Karpas-422 (cell line): ENCODE measurements at regions not wholly inside any gene's neighbourhood (a gene's known extent, or its start where the extent isn't known, plus 50 kb on each side); places are given as distances from the start of the nearest gene placed in this dataset.

Experiments used
- DNase-seq: peaks from one replicate; pipeline ENCODE4 v3.0.0-alpha.2; 2015
- H2AFZ ChIP-seq: fragments of 200-600 bp; sonication (generic); 2 replicates; pipeline ENCODE4 v1.6.1; 2014; ENCODE audit warnings: antibody characterized with exemption, low read length, mixed read lengths
- H3K27ac ChIP-seq: fragments of 200-600 bp; sonication (generic); 2 replicates; pipeline ENCODE4 v1.5.1; 2014; ENCODE audit warnings: mild to moderate bottlenecking, low read length, moderate library complexity
- H3K27me3 ChIP-seq: fragments of 200-600 bp; sonication (generic); 2 replicates; pipeline ENCODE4 v1.6.1; 2014; ENCODE audit warnings: low read length, mixed read lengths
- H3K36me3 ChIP-seq: fragments of 200-600 bp; sonication (generic); 2 replicates; pipeline ENCODE4 v1.6.1; 2014; ENCODE audit warnings: low read length, mixed read lengths; ENCODE audit not compliant: insufficient read depth
- H3K4me1 ChIP-seq: fragments of 200-600 bp; sonication (generic); 2 replicates; pipeline ENCODE4 v1.6.1; 2014; ENCODE audit warnings: mild to moderate bottlenecking, low read length, mixed read lengths
- H3K4me2 ChIP-seq: fragments of 200-600 bp; sonication (generic); 2 replicates; pipeline ENCODE4 v1.6.1; 2014; ENCODE audit warnings: low read length, low read depth, mild to moderate bottlenecking; ENCODE audit not compliant: poor library complexity, severe bottlenecking
- H3K4me3 ChIP-seq: fragments of 200-600 bp; sonication (generic); 2 replicates; pipeline ENCODE4 v1.5.1; 2014; ENCODE audit warnings: mild to moderate bottlenecking, antibody characterized with exemption, low read length, mixed read lengths
- H3K79me2 ChIP-seq: fragments of 200-600 bp; sonication (generic); 2 replicates; pipeline ENCODE4 v1.6.1; 2014; ENCODE audit warnings: mild to moderate bottlenecking, low read length, mixed read lengths
- H3K9ac ChIP-seq: fragments of 200-600 bp; sonication (generic); 2 replicates; pipeline ENCODE4 v1.6.0; 2014; ENCODE audit warnings: low read length
- H3K9me2 ChIP-seq: fragments of 200-600 bp; sonication (generic), shearing (Covaris generic); replicated peaks from 2 replicates; pipeline ENCODE4 v1.6.0; 2014; ENCODE audit warnings: mild to moderate bottlenecking, low read length, moderate library complexity; ENCODE audit not compliant: insufficient read depth
- H3K9me3 ChIP-seq: fragments of 300-700, 200-600 bp; sonication (generic); 2 replicates; pipeline ENCODE4 v1.6.1; 2014; ENCODE audit warnings: low read length, mixed read lengths
- H4K20me1 ChIP-seq: fragments of 200-600 bp; sonication (generic); 2 replicates; pipeline ENCODE4 v1.6.1; 2014; ENCODE audit warnings: mild to moderate bottlenecking, antibody characterized with exemption, low read length, low read depth; ENCODE audit not compliant: insufficient read depth

- Histone ChIP-seq H3K4me1 (no peaks in the 10 kb centered on the region), H3K9me3 (no peaks in the 10 kb centered on the region), H3K4me2 (no peak overlapping the region), H3K36me3 (no peaks in the 10 kb centered on the region), H3K4me3 (no peak overlapping the region), H4K20me1 (no peaks in the 10 kb centered on the region), H3K27ac (no peak overlapping the region), H3K9me2 (no peaks in the 10 kb centered on the region), H2AFZ (no peak overlapping the region), H3K79me2 (no peaks in the 10 kb centered on the region), H3K9ac (no peak overlapping the region), H3K27me3 (no peaks in the 10 kb centered on the region)
- DNase-seq = no peak
Observed at GRCh38 chr6:43877463-43878126, 107.6 kb downstream of the VEGFA start.

- Histone ChIP-seq H3K4me2 (no peak overlapping the region), H3K9me2 (no peaks in the 10 kb centered on the region), H3K9ac (no peak overlapping the region), H3K4me3 (no peak overlapping the region), H2AFZ (no peak overlapping the region), H3K36me3 (no peaks in the 10 kb centered on the region), H3K79me2 (no peaks in the 10 kb centered on the region), H3K27me3 (no peaks in the 10 kb centered on the region), H3K27ac (no peak overlapping the region), H3K9me3 (no peaks in the 10 kb centered on the region), H4K20me1 (no peaks in the 10 kb centered on the region), H3K4me1 (no peaks in the 10 kb centered on the region)
- DNase-seq = no peak
Observed at GRCh38 chr6:43877036-43877435, 107.0 kb downstream of the VEGFA start.

GRCh38 chr6:43876602-43877001 is 106.6 kb downstream of the VEGFA start:
- H3K79me2 ChIP-seq = no peaks in the 10 kb centered on the region
- H3K27ac ChIP-seq = no peak overlapping the region
- H3K4me1 ChIP-seq = no peaks in the 10 kb centered on the region
- no peak overlapping the region for H3K4me3 ChIP-seq
- H3K9me3 ChIP-seq = no peaks in the 10 kb centered on the region
- no peaks in the 10 kb centered on the region for H3K36me3 ChIP-seq
- H3K9me2 ChIP-seq = no peaks in the 10 kb centered on the region
- H3K4me2 ChIP-seq = no peak overlapping the region
- no peak for DNase-seq
- no peaks in the 10 kb centered on the region for H4K20me1 ChIP-seq
- no peak overlapping the region for H2AFZ ChIP-seq
- H3K27me3 ChIP-seq = no peaks in the 10 kb centered on the region
- no peak overlapping the region for H3K9ac ChIP-seq

GRCh38 chr6:43875849-43876572 is 106.0 kb downstream of the VEGFA start:
- Histone ChIP-seq H3K27ac (no peak overlapping the region), H3K36me3 (no peaks in the 10 kb centered on the region), H3K4me1 (no peaks in the 10 kb centered on the region), H3K9ac (no peak overlapping the region), H3K79me2 (no peaks in the 10 kb centered on the region), H4K20me1 (no peaks in the 10 kb centered on the region), H3K27me3 (no peaks in the 10 kb centered on the region), H3K4me3 (no peak overlapping the region), H3K9me3 (no peaks in the 10 kb centered on the region), H2AFZ (no peak overlapping the region), H3K9me2 (no peaks in the 10 kb centered on the region), H3K4me2 (no peak overlapping the region)
- DNase-seq = no peak

- no peak overlapping the region for H2AFZ ChIP-seq
- no peaks in the 10 kb centered on the region for H3K9me3 ChIP-seq
- H3K4me3 ChIP-seq = no peak overlapping the region
- no peak for DNase-seq
- H3K9me2 ChIP-seq = no peaks in the 10 kb centered on the region
- H4K20me1 ChIP-seq = no peaks in the 10 kb centered on the region
- H3K27me3 ChIP-seq = no peaks in the 10 kb centered on the region
- H3K79me2 ChIP-seq = no peaks in the 10 kb centered on the region
- no peak overlapping the region for H3K9ac ChIP-seq
- H3K4me1 ChIP-seq = no peaks in the 10 kb centered on the region
- H3K4me2 ChIP-seq = no peak overlapping the region
- H3K36me3 ChIP-seq = no peaks in the 10 kb centered on the region
- no peak overlapping the region for H3K27ac ChIP-seq
Observed at GRCh38 chr6:43874814-43875590, 105.0 kb downstream of the VEGFA start.

GRCh38 chr6:43873806-43874714 is 104.0 kb downstream of the VEGFA start:
- no peaks in the 10 kb centered on the region for H3K4me1 ChIP-seq
- H4K20me1 ChIP-seq = no peaks in the 10 kb centered on the region

GRCh38 chr6:43871933-43872332 is 101.9 kb downstream of the VEGFA start:
- Histone ChIP-seq H3K9ac (no peak overlapping the region), H3K9me2 (no peaks in the 10 kb centered on the region), H3K4me1 (no peaks in the 10 kb centered on the region), H3K9me3 (no peaks in the 10 kb centered on the region), H3K4me2 (no peak overlapping the region), H2AFZ (no peak overlapping the region), H3K27ac (no peak overlapping the region), H4K20me1 (no peaks in the 10 kb centered on the region), H3K27me3 (no peaks in the 10 kb centered on the region), H3K79me2 (no peaks in the 10 kb centered on the region), H3K36me3 (no peaks in the 10 kb centered on the region), H3K4me3 (no peak overlapping the region)
- no peak for DNase-seq

More at GRCh38 chr6:43873806-43874714, 104.0 kb downstream of the VEGFA start:
- H3K27ac ChIP-seq = no peak overlapping the region
- no peak overlapping the region for H3K4me2 ChIP-seq
- no peaks in the 10 kb centered on the region for H3K27me3 ChIP-seq
- H3K9ac ChIP-seq = no peak overlapping the region
- no peak overlapping the region for H3K4me3 ChIP-seq
- H3K9me2 ChIP-seq = no peaks in the 10 kb centered on the region
- no peak for DNase-seq
- no peaks in the 10 kb centered on the region for H3K79me2 ChIP-seq
- H3K36me3 ChIP-seq = no peaks in the 10 kb centered on the region
- no peak overlapping the region for H2AFZ ChIP-seq
- no peaks in the 10 kb centered on the region for H3K9me3 ChIP-seq
